Activated CD4-positive, alpha-beta T cell treated with anti-CD3 and anti-CD28 coated beads, Interleukin-2, amount 50 U/mL, for 1 hour (primary cell): ENCODE measurements at regions not wholly inside any gene's neighbourhood (a gene's known extent, or its start where the extent isn't known, plus 50 kb on each side); places are given as distances from the start of the nearest gene placed in this dataset.

Source experiments
- DNase-seq: peaks from one replicate; pipeline ENCODE4 v3.0.0-alpha.2; 2020

GRCh38 chr17:34413443-34414119 lies 50.5 kb upstream of the CCL1 start:
- no peak for DNase-seq

- no peak for DNase-seq
These were observed 50.0 kb upstream of the CCL1 start for GRCh38 chr17:34412965-34413441.
